AG10803 (cell line): ENCODE measurements at regions not wholly inside any gene's neighbourhood (a gene's known extent, or its start where the extent isn't known, plus 50 kb on each side); places are given as distances from the start of the nearest gene placed in this dataset.
A peak's percentile ranks its signal among the peaks of the same experiment; 100 is the strongest.

Experiments used
- DNase-seq: peaks from one replicate; pipeline ENCODE4 v3.0.0; 2010; ENCODE audit warnings: low read depth
- H3K4me3 ChIP-seq: 2 replicates; pipeline ENCODE4 v1.5.1; 2011; ENCODE audit warnings: mild to moderate bottlenecking, low read length, control low read depth
- TF ChIP-seq, protein P1 (sequence below): conservative IDR thresholded peaks from 2 replicates; pipeline ENCODE4 v1.5.1; 2011; ENCODE audit warnings: mild to moderate bottlenecking, low read length, control low read depth, inconsistent platforms

DNA sequence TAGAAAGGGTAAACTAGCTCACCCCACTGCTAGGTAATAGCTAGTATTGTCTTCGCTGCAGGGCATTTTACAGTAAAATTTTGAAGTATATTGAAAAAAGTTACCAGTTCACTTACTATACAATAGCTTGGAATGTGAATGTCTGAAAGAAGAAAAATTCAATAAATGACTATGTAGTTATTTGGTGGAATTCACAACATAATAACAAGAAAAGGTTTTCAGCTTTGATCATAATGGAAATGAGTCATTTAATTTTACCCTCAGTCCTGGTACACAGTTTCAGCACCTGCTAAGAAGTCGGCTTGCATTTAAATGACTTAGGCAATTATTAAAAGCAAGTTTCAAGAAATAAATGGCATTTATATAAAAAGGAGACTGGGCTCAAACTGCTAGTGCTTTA is 90.4 kb downstream of the NUP35 start:
- TF ChIP-seq, protein P1, sequence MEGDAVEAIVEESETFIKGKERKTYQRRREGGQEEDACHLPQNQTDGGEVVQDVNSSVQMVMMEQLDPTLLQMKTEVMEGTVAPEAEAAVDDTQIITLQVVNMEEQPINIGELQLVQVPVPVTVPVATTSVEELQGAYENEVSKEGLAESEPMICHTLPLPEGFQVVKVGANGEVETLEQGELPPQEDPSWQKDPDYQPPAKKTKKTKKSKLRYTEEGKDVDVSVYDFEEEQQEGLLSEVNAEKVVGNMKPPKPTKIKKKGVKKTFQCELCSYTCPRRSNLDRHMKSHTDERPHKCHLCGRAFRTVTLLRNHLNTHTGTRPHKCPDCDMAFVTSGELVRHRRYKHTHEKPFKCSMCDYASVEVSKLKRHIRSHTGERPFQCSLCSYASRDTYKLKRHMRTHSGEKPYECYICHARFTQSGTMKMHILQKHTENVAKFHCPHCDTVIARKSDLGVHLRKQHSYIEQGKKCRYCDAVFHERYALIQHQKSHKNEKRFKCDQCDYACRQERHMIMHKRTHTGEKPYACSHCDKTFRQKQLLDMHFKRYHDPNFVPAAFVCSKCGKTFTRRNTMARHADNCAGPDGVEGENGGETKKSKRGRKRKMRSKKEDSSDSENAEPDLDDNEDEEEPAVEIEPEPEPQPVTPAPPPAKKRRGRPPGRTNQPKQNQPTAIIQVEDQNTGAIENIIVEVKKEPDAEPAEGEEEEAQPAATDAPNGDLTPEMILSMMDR: no peak

DNA sequence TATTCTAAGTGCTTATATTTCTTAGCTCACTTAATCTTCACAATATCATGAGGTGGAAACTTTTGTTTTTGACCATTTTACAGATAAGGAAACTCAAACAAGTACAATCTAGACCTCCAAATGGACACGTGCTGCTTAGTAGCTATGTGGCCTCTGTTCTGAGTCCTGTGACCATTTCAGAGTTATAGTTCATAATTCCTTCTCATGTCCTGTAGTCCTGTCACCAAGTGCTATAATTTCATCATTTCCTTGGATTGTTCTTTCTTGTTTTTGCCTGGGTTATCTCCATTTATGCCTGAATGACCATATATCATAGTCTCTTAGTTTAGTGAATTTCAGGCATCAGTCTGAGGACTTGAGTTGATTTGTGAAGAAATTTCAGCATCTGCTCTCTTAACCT is 91.7 kb downstream of the NUP35 start:
- H3K4me3 ChIP-seq: no peak overlapping the region
- DNase-seq: no peak
- TF ChIP-seq, protein P1: no peak

More for the DNA sequence above, 90.4 kb downstream of the NUP35 start:
- H3K4me3 ChIP-seq: no peak overlapping the region
- DNase-seq: no peak

GRCh38 chr2:183219888-183220287 is 95.6 kb downstream of the NUP35 start:
- no peak overlapping the region for H3K4me3 ChIP-seq
- TF ChIP-seq, protein P1: no peak
- DNase-seq: no peak

- DNase-seq: peak; percentile 17
- TF ChIP-seq, protein P1: no peak
- H3K4me3 ChIP-seq: no peak overlapping the region
These were observed 98.5 kb downstream of the NUP35 start for GRCh38 chr2:183222751-183223150.

DNA sequence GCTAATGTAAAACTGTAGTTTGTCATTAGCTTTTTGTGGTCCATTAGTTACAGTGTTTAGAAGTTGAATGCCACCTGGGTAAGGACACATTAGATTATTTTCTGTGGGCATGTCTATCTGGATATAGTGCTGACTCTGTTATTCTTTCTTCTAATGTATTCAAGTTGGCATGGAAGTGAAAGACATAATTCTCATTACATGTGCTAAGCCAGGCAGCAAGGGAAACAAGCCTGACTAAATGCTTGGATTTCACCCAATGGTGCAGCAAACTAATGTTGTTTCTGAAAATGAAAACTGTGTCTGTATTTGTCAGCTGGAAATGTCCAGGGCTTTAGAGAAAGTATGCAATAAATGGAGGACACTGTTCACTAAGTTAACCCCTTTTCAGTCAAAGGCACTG is 100.7 kb downstream of the NUP35 start:
- DNase-seq: peak; percentile 34
- H3K4me3 ChIP-seq: no peak overlapping the region
- TF ChIP-seq, protein P1: no peak

GRCh38 chr2:183227176-183227575 is 102.9 kb downstream of the NUP35 start:
- H3K4me3 ChIP-seq: no peak overlapping the region
- TF ChIP-seq, protein P1: no peak

GRCh38 chr2:183229386-183229785 is 105.1 kb downstream of the NUP35 start:
- TF ChIP-seq, protein P1: no peak
- H3K4me3 ChIP-seq: no peak overlapping the region
- peak; percentile 10 for DNase-seq

More at GRCh38 chr2:183227176-183227575, 102.9 kb downstream of the NUP35 start:
- DNase-seq: no peak
